GM12872 (cell line): ENCODE measurements at regions not wholly inside any gene's neighbourhood (a gene's known extent, or its start where the extent isn't known, plus 50 kb on each side); places are given as distances from the start of the nearest gene placed in this dataset.

Source experiments
- CTCF ChIP-seq: IDR thresholded peaks from 3 replicates; pipeline ENCODE4 v1.5.1; 2011; ENCODE audit warnings: low read depth, mild to moderate bottlenecking, low read length, moderate library complexity; ENCODE audit not compliant: insufficient read depth

- no peak for TF ChIP-seq CTCF
These were observed 586.1 kb upstream of the CDH6 start for GRCh38 chr5:30607301-30607894.

GRCh38 chr5:30605693-30606268 lies 587.7 kb upstream of the CDH6 start:
- TF ChIP-seq CTCF = no peak

- no peak for TF ChIP-seq CTCF
These were observed 588.7 kb upstream of the CDH6 start for GRCh38 chr5:30604648-30605262.

- no peak for TF ChIP-seq CTCF
These were observed 592.6 kb upstream of the CDH6 start for GRCh38 chr5:30600892-30601291.

- TF ChIP-seq CTCF = no peak
These were observed 596.9 kb upstream of the CDH6 start for GRCh38 chr5:30596495-30597064.

GRCh38 chr5:30594331-30594730 lies 599.2 kb upstream of the CDH6 start:
- TF ChIP-seq CTCF = no peak

- TF ChIP-seq CTCF = no peak
These were observed 600.7 kb upstream of the CDH6 start for GRCh38 chr5:30592833-30593232.
